Activated naive CD4-positive, alpha-beta T cell treated with anti-CD3 and anti-CD28 coated beads, Interleukin-2, amount 50 U/mL, for 16 hours (primary cell): ENCODE measurements at regions not wholly inside any gene's neighbourhood (a gene's known extent, or its start where the extent isn't known, plus 50 kb on each side); places are given as distances from the start of the nearest gene placed in this dataset.
"Not testable (repeated sequence)": the region's sequence is repeated elsewhere in the genome, so short reads cannot be mapped to it uniquely, and the experiment has no call there.

ENCODE experiments used
- DNase-seq: peaks from one replicate; pipeline ENCODE4 v3.0.0-alpha.2; 2020

DNA sequence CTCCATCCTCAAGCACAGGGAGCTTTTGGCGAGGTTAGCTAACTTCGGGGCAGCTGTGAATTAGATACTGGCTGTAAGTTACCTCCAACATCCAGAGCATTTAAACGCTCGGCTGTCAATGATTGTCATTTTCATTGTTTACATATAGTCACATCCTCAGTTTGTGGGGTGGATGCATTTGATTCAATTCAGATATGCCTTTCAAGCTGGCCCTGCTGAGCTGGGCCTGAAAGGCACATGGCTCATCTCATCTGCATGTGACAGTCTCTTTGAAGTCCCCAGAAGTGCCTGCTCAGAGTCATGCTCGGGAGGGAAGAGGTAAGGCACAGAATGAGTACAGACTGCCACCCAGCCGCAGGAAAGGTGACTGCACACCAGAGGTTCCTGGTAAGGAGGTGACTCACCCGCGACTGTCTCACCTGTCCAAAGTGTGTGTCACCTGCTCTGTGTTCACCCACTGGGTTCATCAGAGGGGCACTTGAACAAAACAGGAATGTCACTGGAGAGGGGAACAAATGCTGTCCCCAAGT is 281.2 kb upstream of the PLGLB2 start:
- peak; percentile 86 for DNase-seq

- DNase-seq: not testable (repeated sequence)
Measured at GRCh38 chr2:87468429-87468981, 279.4 kb upstream of the PLGLB2 start.

- peak; percentile 61 for DNase-seq
Measured at GRCh38 chr2:87469180-87470151, 278.4 kb upstream of the PLGLB2 start.

GRCh38 chr2:87470381-87471380 is 277.2 kb upstream of the PLGLB2 start:
- peak; percentile 71 for DNase-seq

DNA sequence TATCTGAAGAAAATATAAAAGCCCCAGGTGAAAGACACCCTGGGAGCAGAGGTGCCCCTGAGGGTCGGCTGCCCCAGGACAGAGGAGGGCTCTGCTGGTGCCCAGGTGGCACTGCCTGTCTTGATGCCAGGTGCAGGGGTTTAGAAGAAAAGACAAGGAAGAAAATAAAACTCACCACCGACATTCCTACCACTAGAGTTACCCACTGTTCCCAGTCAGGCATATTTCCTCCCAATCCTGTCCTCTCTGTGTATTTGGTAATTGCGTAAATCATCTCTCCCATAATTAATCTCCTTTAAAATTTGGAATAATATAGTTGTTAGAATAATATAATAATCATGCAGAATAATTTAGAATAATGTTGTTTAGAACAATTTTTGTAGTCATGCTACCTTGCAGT is 276.4 kb upstream of the PLGLB2 start:
- not testable (repeated sequence) for DNase-seq

- not testable (repeated sequence) for DNase-seq
Measured at GRCh38 chr2:87476223-87476872, 271.5 kb upstream of the PLGLB2 start.

- DNase-seq: peak; percentile 42
Measured at GRCh38 chr2:87476936-87477335, 271.0 kb upstream of the PLGLB2 start.

GRCh38 chr2:87477669-87478428 is 270.0 kb upstream of the PLGLB2 start:
- DNase-seq: not testable (repeated sequence)

DNA sequence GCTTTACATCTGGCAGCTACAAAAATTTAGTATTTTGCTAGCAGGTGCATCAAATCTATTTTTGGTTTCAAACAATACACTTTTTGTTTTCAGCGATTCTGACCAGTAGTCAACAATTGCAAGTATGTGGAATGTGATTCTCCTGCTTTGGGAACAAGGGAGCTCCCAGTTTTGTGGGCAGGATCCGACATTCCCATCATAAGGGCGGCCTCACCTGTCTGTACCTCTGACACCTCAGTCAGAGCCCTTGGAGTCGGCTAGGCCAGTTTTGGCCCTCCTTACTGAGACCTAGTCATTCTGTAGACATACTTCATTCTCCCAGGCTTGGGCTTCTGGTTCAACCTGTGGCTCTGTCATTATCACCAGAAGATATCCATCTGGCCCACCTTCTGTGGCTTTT is 269.0 kb upstream of the PLGLB2 start:
- not testable (repeated sequence) for DNase-seq

DNA sequence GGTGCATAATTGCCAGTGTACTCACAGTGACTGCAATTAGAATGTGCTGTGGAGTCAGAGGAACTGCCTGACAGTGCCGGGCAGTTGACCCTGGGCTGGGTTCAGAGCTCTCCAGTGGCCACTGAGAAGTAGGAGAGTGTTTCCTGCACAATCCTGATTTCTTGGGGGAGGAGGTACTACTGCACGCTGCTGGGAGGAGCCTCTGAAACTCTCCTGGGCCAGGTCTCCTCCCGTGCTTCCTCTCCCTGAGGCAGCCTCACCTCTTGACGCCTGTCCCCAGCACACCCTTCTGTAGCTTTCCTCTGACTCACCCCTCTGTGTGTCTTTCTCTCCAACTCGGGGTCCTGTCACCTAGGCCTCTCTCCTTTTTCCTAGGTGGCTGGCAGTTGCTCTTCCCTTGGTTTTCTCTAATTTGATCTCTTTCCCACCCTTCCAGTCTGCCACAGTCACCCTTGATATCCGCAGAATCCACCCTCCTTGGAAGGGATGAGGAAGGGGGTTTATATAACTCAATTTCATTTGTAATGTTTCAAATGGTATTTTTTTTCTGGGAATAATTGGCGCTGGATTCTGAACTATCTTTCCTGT is 264.7 kb upstream of the PLGLB2 start:
- DNase-seq: not testable (repeated sequence)

GRCh38 chr2:87484363-87484762 is 263.5 kb upstream of the PLGLB2 start:
- not testable (repeated sequence) for DNase-seq

GRCh38 chr2:87485455-87485854 is 262.4 kb upstream of the PLGLB2 start:
- DNase-seq: not testable (repeated sequence)

DNA sequence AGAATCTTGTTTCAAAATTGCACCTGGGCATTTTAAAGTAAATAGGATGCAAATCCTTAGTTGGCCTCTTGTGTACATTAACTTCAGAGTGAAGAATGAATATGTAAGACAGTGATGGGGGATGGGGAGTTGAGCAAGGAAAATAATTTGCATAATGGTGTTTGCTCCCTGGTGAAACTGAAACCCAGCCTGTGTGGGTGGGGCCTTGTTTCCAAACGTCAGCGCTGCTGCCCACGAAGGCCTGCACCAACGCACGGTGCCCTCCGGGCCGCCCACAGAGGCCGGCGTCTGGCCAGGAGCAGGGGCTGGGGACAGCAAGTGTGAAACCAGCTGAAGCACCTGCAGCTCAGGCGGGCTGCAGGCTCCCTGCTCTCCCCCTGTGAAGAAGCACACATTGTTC is 262.0 kb upstream of the PLGLB2 start:
- not testable (repeated sequence) for DNase-seq

- not testable (repeated sequence) for DNase-seq
Measured at GRCh38 chr2:87486413-87486812, 261.5 kb upstream of the PLGLB2 start.

DNA sequence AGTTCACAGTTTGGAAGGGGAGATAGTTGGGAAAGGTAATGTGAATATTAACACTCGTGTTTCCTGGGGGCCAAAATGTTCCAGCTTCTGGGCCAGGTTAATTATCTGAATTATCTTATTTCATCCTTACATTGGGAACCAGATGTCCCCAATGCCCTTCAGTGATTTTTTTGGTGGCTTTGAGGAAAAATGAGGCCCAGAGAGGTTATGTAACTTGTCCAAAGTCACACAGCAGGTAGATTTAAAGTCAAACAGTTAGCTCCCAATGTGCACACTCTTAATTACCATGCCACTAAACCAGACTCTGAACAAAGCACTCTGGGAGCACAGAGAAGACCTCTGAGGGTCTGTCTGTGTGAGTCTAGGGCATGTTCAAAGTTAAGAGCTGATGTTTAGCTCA is 259.9 kb upstream of the PLGLB2 start:
- not testable (repeated sequence) for DNase-seq

- DNase-seq: not testable (repeated sequence)
Measured at GRCh38 chr2:87488991-87489390, 258.9 kb upstream of the PLGLB2 start.

DNA sequence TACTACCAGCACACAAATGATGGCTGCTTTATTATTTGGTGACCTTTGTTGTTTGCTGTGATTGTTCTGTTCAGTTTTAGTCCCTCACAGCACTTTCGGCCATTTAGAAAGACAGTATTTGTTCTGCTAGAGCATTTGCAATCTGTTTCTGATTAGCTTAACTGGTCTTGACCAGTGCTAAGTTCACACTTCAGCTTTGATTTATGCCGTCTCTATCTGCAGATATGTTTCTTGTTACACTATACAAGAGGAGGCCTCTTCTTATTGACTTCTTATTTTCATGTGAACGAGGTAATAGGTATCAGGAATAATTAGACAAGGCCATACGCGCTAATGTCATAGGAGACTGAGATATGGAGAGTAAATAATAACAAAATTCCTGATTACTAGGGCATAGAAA is 253.0 kb upstream of the PLGLB2 start:
- not testable (repeated sequence) for DNase-seq

DNA sequence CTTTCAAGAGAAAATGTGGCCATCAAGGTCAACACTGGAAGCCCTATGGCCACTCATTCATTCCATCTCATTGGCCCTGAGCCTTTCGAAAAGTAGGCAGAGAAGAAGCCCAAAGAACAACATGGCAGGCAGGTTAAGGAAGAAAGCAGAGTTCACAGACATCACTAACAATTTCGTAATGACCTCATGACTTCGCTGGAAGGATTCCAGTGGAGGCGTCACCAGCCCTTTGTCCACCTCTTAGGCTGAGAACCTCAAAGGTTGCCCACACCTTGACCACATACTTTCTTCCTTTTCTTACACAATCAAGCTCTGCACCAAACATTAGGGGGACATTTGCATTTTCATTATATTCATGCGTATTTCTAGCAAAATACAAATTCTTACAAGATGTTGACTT is 252.4 kb upstream of the PLGLB2 start:
- DNase-seq: not testable (repeated sequence)

DNA sequence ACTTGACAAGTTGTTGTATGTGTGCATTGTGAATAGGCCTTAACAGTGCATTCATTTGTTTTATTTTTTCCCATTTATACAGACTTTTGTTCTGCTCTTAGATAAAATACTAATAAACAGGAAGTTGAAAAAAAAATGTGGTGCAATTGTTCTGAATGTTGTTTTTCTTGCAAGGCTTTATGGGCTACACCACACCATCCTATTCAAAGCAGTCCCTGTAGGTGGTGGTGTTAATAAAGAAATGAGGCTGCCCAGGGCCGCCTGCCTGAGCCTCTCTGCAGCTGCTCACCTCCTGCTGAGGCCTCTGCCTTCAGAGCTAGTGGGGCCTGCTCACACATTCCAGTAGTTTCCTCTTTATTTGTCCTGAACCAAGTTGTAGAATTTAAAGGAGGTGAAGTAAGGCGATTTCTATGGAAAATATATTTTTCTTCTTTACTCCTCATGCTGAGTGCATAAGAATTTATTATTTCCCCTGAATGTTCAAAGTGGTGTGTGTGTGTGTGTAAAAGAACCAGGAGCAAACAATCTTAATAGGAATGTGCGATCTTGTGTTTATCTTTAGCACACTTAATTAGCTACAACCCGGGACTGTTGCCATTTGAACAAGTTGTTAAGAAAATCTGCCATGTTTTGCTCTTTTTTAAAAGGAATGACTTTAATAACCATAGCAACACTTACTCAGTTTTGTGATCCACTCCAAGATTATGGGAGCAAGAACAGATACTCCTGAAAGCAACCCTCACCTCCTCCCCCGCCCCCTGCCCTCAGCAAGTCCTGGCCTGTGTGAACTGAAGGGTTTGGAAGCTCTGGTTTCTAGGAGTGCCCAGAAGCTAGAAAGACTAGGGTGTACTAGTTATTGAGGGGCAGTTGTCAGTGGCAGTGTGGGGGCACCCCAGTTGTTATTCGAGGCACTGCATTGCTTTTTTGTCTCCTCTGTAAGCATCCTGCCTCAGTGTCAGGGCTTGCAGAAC is 251.6 kb upstream of the PLGLB2 start:
- not testable (repeated sequence) for DNase-seq

GRCh38 chr2:87497135-87497534 is 250.8 kb upstream of the PLGLB2 start:
- not testable (repeated sequence) for DNase-seq
